Right lobe of liver (tissue), 4 donors: ENCODE measurements at regions not wholly inside any gene's neighbourhood (a gene's known extent, or its start where the extent isn't known, plus 50 kb on each side); places are given as distances from the start of the nearest gene placed in this dataset.

Experiments used
- CTCF ChIP-seq, 4 donors: fragments of 200-600 bp in 3 of 4; fragments of 450-650 bp in 1 of 4; IDR thresholded peaks; one replicate each; pipeline versions ENCODE4 v1.5.1 to v1.8.0; 2016 to 2022; ENCODE audit warnings: antibody characterized with exemption in 4 of 4, mild to moderate bottlenecking in 2 of 4
- POLR2A ChIP-seq: fragments of 450-650 bp; IDR thresholded peaks from one replicate; pipeline ENCODE4 v1.6.1; 2017; ENCODE audit warnings: antibody characterized with exemption, mild to moderate bottlenecking
- donor health status: DM: no; HTN: no; CAD: no.
- donor health status: DM: no; HTN: no; CAD: no.
- donor health status: DM: no; HTN: yes; CAD: no.

- TF ChIP-seq POLR2A: no peak
- TF ChIP-seq CTCF (IDR thresholded peaks at IDR 0.05): no peak
These were observed 95.4 kb upstream of the SHH start for GRCh38 chr7:155907450-155908200.
